Stimulated activated CD8-positive, alpha-beta memory T cell treated with anti-CD3 and anti-CD28 coated beads, Interleukin-4, amount 100 ng/mL, for 24 hours (primary cell): ENCODE measurements at regions not wholly inside any gene's neighbourhood (a gene's known extent, or its start where the extent isn't known, plus 50 kb on each side); places are given as distances from the start of the nearest gene placed in this dataset.
"Not testable (repeated sequence)": the region's sequence is repeated elsewhere in the genome, so short reads cannot be mapped to it uniquely, and the experiment has no call there.

Experiments used
- DNase-seq: peaks from one replicate; pipeline ENCODE4 v3.0.0-alpha.2; 2020; ENCODE audit warnings: low read depth

GRCh38 chr4:123537906-123538402 lies 141.4 kb downstream of the SPRY1 start:
- DNase-seq, result not testable (repeated sequence)

- no peak for DNase-seq
These were observed 149.3 kb downstream of the SPRY1 start for GRCh38 chr4:123545667-123546572.

- DNase-seq, result no peak
These were observed 150.0 kb downstream of the SPRY1 start for GRCh38 chr4:123546573-123547060.

GRCh38 chr4:123547216-123548165 lies 150.9 kb downstream of the SPRY1 start:
- no peak for DNase-seq

- DNase-seq, result no peak
These were observed 156.7 kb downstream of the SPRY1 start for GRCh38 chr4:123553279-123553678.

GRCh38 chr4:123553733-123554637 lies 157.4 kb downstream of the SPRY1 start:
- DNase-seq, result no peak

- no peak for DNase-seq
These were observed 158.2 kb downstream of the SPRY1 start for GRCh38 chr4:123554801-123555232.

- no peak for DNase-seq
These were observed 158.7 kb downstream of the SPRY1 start for GRCh38 chr4:123555233-123555806.

- DNase-seq, result no peak
These were observed 159.2 kb downstream of the SPRY1 start for GRCh38 chr4:123555807-123556273.

- DNase-seq, result no peak
These were observed 159.9 kb downstream of the SPRY1 start for GRCh38 chr4:123556526-123556925.

- DNase-seq, result no peak
These were observed 161.4 kb downstream of the SPRY1 start for GRCh38 chr4:123557857-123558536.

GRCh38 chr4:123558865-123559264 lies 162.3 kb downstream of the SPRY1 start:
- no peak for DNase-seq

- no peak for DNase-seq
These were observed 163.6 kb downstream of the SPRY1 start for GRCh38 chr4:123559955-123560871.

GRCh38 chr4:123561525-123561924 lies 164.9 kb downstream of the SPRY1 start:
- DNase-seq, result no peak

GRCh38 chr4:123562994-123563750 lies 166.6 kb downstream of the SPRY1 start:
- no peak for DNase-seq

GRCh38 chr4:123564758-123565346 lies 168.3 kb downstream of the SPRY1 start:
- DNase-seq, result peak; percentile 5

- no peak for DNase-seq
These were observed 172.3 kb downstream of the SPRY1 start for GRCh38 chr4:123568936-123569335.

- no peak for DNase-seq
These were observed 172.9 kb downstream of the SPRY1 start for GRCh38 chr4:123569541-123569940.
